Thymus (tissue), 11 donors: ENCODE measurements at regions not wholly inside any gene's neighbourhood (a gene's known extent, or its start where the extent isn't known, plus 50 kb on each side); places are given as distances from the start of the nearest gene placed in this dataset.

Experiments used
- DNase-seq, 9 donors: peaks; one replicate each; pipeline ENCODE4 v3.0.0-alpha.2; 2013; ENCODE audit warnings: low spot score in 9 of 9, low read depth in 6 of 9, missing footprints in 1 of 9
- H3K27ac ChIP-seq, 2 donors: one replicate each; pipeline ENCODE4 v1.5.1; 2013; ENCODE audit warnings: control low read depth in 1 of 2, low read depth in 1 of 2, low read length in 1 of 2, mild to moderate bottlenecking in 1 of 2, moderate library complexity in 1 of 2
- H3K27me3 ChIP-seq, 2 donors: one replicate each; pipeline ENCODE4 v1.5.1; 2013; ENCODE audit warnings: low read length in 1 of 2; ENCODE audit not compliant: control insufficient read depth in 2 of 2, insufficient read depth in 1 of 2
- H3K36me3 ChIP-seq, 2 donors: one replicate each; pipeline ENCODE4 v1.5.1; 2013; ENCODE audit warnings: low read length in 1 of 2, mild to moderate bottlenecking in 1 of 2, moderate library complexity in 1 of 2; ENCODE audit not compliant: control insufficient read depth in 2 of 2, insufficient read depth in 2 of 2
- H3K4me1 ChIP-seq, 2 donors: one replicate each; pipeline ENCODE4 v1.5.1; 2013; ENCODE audit warnings: low read length in 2 of 2; ENCODE audit not compliant: control insufficient read depth in 2 of 2, insufficient read depth in 2 of 2
- H3K4me3 ChIP-seq, 2 donors: one replicate each; pipeline ENCODE4 v1.5.1; 2013; ENCODE audit warnings: low read length in 2 of 2, control low read depth in 1 of 2, mild to moderate bottlenecking in 1 of 2
- H3K9me3 ChIP-seq, 2 donors: one replicate each; pipeline ENCODE4 v1.5.1; 2013; ENCODE audit warnings: low read length in 1 of 2, mild to moderate bottlenecking in 1 of 2; ENCODE audit not compliant: control insufficient read depth in 2 of 2, insufficient read depth in 1 of 2
- WGBS: extraction: QIAGEN DNeasy Blood & Tissue Kit; methylation state at CpG from one replicate; pipeline ENCODE4 v1.1.7; 2013; 5-methylcytosine and 5-hydroxymethylcytosine counted together
- donor health status: healthy.

- Histone ChIP-seq H3K36me3 (no peaks in the 10 kb centered on the region), H3K27ac (no peak overlapping the region), H3K4me1 (peaks cover 10 to 25% of the 10 kb centered on the region in 2 donors), H3K9me3 (peaks cover 0 to 2% of the 10 kb centered on the region in 2 donors), H3K4me3 (no peak overlapping the region), H3K27me3 (no peaks in the 10 kb centered on the region)
- DNase-seq = peak in 1 of 9 donors; percentile 22
- 86% methylated on average over 4 of the region's 4 CpGs for WGBS
Measured at GRCh38 chrX:38882894-38883626, 81.8 kb downstream of the MID1IP1 start.

DNA sequence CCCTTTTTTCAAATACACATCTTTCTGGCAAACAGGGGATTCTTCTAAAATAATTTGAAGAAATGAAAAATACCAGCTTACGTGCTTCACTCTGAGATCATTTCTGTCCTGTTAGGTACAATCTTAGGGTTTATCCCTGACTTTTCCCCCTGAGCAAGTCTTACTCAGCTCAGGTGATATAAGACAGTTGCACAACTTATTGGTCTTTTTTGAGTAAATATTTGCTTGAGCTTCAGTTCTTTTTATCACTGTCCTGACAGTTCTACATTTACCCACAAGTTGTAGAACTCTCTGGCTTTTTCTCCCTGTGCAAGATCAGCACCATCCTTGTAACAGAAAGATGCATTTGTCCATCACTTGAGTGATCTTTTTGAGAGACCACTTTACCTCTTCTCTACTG, 84.9 kb downstream of the MID1IP1 start:
- Histone ChIP-seq H3K9me3 (peaks cover 0 to 2% of the 10 kb centered on the region in 2 donors), H3K4me1 (peaks cover 3 to 12% of the 10 kb centered on the region in 2 donors), H3K27ac (no peak overlapping the region), H3K4me3 (no peak overlapping the region), H3K36me3 (no peaks in the 10 kb centered on the region), H3K27me3 (no peaks in the 10 kb centered on the region)
- no peak for DNase-seq
- 100% methylated on average over 1 of the region's 1 CpG for WGBS

- H3K4me1 ChIP-seq = peaks cover 8 to 22% of the 10 kb centered on the region in 2 donors
- H3K27ac ChIP-seq = no peak overlapping the region
- H3K9me3 ChIP-seq = peaks cover 0 to 2% of the 10 kb centered on the region in 2 donors
- 42% methylated on average over 2 of the region's 2 CpGs for WGBS
- no peaks in the 10 kb centered on the region for H3K27me3 ChIP-seq
- H3K4me3 ChIP-seq = no peak overlapping the region
- no peaks in the 10 kb centered on the region for H3K36me3 ChIP-seq
- DNase-seq = no peak
Measured at GRCh38 chrX:38887222-38887621, 86.0 kb downstream of the MID1IP1 start.

DNA sequence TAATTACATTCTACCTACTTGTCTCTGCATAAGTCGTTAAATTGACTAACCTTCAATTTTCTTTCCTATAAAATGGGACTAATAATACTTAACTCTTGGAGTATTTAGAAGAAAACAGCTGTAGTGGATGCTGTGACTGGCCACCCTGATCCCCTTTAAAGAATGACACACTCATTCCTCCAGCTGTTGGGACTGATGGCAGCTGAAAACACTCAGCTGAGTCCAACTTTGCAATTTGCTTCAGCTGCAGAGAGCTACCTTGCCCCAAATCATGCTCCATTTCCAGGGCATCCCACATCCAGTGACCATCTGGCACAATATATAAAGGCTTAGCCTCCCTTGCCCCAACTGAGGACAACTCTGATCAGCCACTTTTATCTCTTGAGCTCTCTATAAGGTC, 89.1 kb downstream of the MID1IP1 start:
- no peaks in the 10 kb centered on the region for H3K27me3 ChIP-seq
- H3K27ac ChIP-seq = no peak overlapping the region
- WGBS = 97% methylated on average over 1 of the region's 1 CpG
- peaks cover 8 to 18% of the 10 kb centered on the region in 2 donors for H3K4me1 ChIP-seq
- no peak for DNase-seq
- H3K36me3 ChIP-seq = no peaks in the 10 kb centered on the region
- no peaks in the 10 kb centered on the region for H3K9me3 ChIP-seq
- no peak overlapping the region for H3K4me3 ChIP-seq

- peaks cover 6 to 18% of the 10 kb centered on the region in 2 donors for H3K4me1 ChIP-seq
- H3K27ac ChIP-seq = peak overlapping the region in 1 of 2 donors; percentile 89
- H3K9me3 ChIP-seq = no peaks in the 10 kb centered on the region
- H3K4me3 ChIP-seq = no peak overlapping the region
- DNase-seq = no peak
- no peaks in the 10 kb centered on the region for H3K36me3 ChIP-seq
- 97% methylated on average over 6 of the region's 6 CpGs for WGBS
- no peaks in the 10 kb centered on the region for H3K27me3 ChIP-seq
Measured at GRCh38 chrX:38890963-38891362, 89.7 kb downstream of the MID1IP1 start.

DNA sequence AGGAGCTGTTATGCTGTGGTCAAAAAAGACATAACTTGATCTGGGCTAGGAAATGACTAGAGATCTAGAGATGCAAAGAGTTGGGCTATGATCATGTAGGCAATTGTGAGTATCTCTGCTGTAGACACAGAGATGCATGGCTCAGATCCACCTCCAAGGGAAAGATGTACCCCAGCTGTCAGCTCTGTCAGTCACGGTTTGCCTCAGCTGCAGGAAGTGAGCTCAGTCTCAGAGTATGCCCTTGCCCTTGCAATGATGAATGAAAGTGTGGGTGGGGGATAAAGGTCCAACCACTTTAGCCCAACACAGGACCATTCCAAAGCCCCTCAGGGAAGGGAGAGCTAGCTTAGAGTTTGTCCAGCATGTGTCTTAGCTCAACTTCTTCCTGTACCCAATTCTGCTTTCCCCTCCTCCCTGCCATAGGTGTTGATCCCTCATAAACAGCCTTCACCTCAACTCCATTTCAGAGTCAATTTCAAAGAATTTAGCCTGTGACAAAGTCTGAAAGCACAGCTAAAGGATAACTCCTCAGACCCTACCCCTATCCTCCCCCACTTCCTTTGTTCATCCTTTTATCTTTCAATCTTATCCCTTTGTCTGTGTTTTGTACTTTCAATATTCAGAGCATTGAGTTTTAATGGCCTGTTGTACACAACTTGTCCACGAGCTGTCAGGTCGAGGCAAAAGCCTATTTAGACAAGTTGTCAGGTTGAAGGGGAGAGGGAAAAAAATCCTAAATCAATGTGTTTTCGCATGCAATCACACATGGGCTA, 90.6 kb downstream of the MID1IP1 start:
- H3K27ac ChIP-seq = peak overlapping the region; percentile 31 to 89
- DNase-seq = peak in 7 of 9 donors; percentile 27 to 81 (median 55)
- no peak overlapping the region for H3K4me3 ChIP-seq
- H3K4me1 ChIP-seq = peaks cover 6 to 20% of the 10 kb centered on the region in 2 donors
- H3K36me3 ChIP-seq = no peaks in the 10 kb centered on the region
- no peaks in the 10 kb centered on the region for H3K27me3 ChIP-seq
- no peaks in the 10 kb centered on the region for H3K9me3 ChIP-seq
- 47% methylated on average over 4 of the region's 4 CpGs for WGBS

DNA sequence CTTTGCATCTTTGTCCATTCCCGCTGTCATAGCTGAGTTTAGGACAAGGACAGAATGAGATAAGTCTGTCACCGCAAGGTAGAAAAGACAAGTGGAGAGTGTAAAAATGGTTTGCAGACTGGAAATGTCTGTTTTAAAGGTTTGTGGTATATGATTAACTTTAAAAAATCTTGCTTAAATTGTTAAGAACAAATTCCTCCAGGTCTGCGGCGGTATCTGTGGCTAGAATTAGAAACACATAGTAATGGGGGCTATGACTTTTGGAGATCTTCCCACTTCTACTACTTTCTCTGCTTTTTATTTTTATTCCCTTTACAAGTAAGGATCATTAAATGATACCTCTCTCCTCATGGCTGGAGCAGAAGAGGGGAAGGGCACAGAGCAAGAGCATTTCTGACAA, 92.2 kb downstream of the MID1IP1 start:
- DNase-seq = no peak
- H3K36me3 ChIP-seq = no peaks in the 10 kb centered on the region
- H3K4me3 ChIP-seq = no peak overlapping the region
- peaks cover 6 to 31% of the 10 kb centered on the region in 2 donors for H3K4me1 ChIP-seq
- H3K27me3 ChIP-seq = no peaks in the 10 kb centered on the region
- WGBS = 96% methylated on average over 4 of the region's 4 CpGs
- H3K9me3 ChIP-seq = no peaks in the 10 kb centered on the region
- no peak overlapping the region for H3K27ac ChIP-seq

DNA sequence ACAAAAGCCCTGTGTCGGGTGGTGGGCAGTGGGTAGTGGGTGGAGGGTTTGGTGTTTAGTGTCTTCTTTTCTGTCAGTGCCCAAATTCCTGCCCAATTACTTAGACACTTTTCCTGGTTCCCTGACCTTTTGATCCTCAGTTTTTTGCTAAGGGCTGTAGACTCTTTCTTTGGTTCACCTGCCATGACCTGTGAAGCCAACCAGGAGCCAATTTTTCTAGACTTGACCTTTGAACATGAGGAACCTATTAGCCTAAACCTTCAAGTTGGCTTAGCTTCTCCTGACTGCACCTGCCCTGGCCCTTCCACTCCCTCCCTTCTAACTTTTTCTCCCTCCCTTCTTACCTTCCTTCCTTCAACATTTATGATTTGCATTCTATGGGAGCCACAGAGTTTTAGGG, 94.5 kb downstream of the MID1IP1 start:
- no peaks in the 10 kb centered on the region for H3K27me3 ChIP-seq
- H3K4me1 ChIP-seq = peaks cover 6 to 29% of the 10 kb centered on the region in 2 donors
- H3K4me3 ChIP-seq = no peak overlapping the region
- DNase-seq = no peak
- H3K27ac ChIP-seq = no peak overlapping the region
- H3K9me3 ChIP-seq = no peaks in the 10 kb centered on the region
- no peaks in the 10 kb centered on the region for H3K36me3 ChIP-seq
- WGBS = 100% methylated on average over 1 of the region's 1 CpG

GRCh38 chrX:38896724-38897298, 95.6 kb downstream of the MID1IP1 start:
- Histone ChIP-seq H3K4me3 (no peak overlapping the region), H3K27me3 (no peaks in the 10 kb centered on the region), H3K4me1 (peaks cover 5 to 20% of the 10 kb centered on the region in 2 donors), H3K36me3 (no peaks in the 10 kb centered on the region), H3K9me3 (no peaks in the 10 kb centered on the region), H3K27ac (no peak overlapping the region)
- WGBS = 98% methylated on average over 4 of the region's 4 CpGs
- DNase-seq = no peak
